Kidney (tissue), 13 donors: ENCODE measurements at regions not wholly inside any gene's neighbourhood (a gene's known extent, or its start where the extent isn't known, plus 50 kb on each side); places are given as distances from the start of the nearest gene placed in this dataset.

Experiments used
- DNase-seq, 5 donors: peaks; one replicate each; pipeline ENCODE4 v3.0.0-alpha.2; 2013 to 2020
- FAIRE-seq: peaks from 2 replicates; lab custom pipeline; 2012; peaks lifted over from hg19 to GRCh38; lab: Jason Lieb, UNC
- H3K27ac ChIP-seq, 2 donors: one replicate each; pipeline ENCODE4 v1.7.0; 2013; ENCODE audit warnings: low read depth in 2 of 2, low read length in 2 of 2, inconsistent platforms in 1 of 2
- H3K27me3 ChIP-seq: one replicate; pipeline ENCODE4 v1.7.1; 2013; ENCODE audit warnings: low read length, inconsistent platforms; ENCODE audit not compliant: control insufficient read depth, insufficient read depth
- H3K36me3 ChIP-seq, 3 donors: one replicate each; pipeline versions ENCODE4 v1.7.0 to v1.7.1; 2013; ENCODE audit warnings: low read length in 3 of 3, control low read depth in 1 of 3, inconsistent platforms in 1 of 3; ENCODE audit not compliant: insufficient read depth in 3 of 3, control insufficient read depth in 2 of 3
- H3K4me1 ChIP-seq, 3 donors: one replicate each; pipeline versions ENCODE4 v1.7.0 to v1.7.1; 2013; ENCODE audit warnings: low read length in 3 of 3, inconsistent platforms in 1 of 3, low read depth in 1 of 3; ENCODE audit not compliant: control insufficient read depth in 2 of 3, insufficient read depth in 2 of 3
- H3K4me3 ChIP-seq, 3 donors: one replicate each; pipeline versions ENCODE4 v1.7.0 to v1.8.1; 2013; ENCODE audit warnings: low read length in 3 of 3, control low read depth in 1 of 3, inconsistent platforms in 1 of 3
- H3K9ac ChIP-seq, 3 donors: one replicate each; pipeline versions ENCODE4 v1.7.0 to v1.7.1; 2013; ENCODE audit warnings: low read length in 3 of 3, control low read depth in 1 of 3, inconsistent platforms in 1 of 3
- H3K9me3 ChIP-seq, 3 donors: one replicate each; pipeline versions ENCODE4 v1.7.0 to v1.7.1; 2013; ENCODE audit warnings: low read length in 3 of 3, control low read depth in 1 of 3, inconsistent platforms in 1 of 3; ENCODE audit not compliant: control insufficient read depth in 2 of 3, insufficient read depth in 1 of 3
- CTCF ChIP-seq: IDR thresholded peaks from 3 replicates; pipeline ENCODE4 v1.5.1; 2012; ENCODE audit warnings: mild to moderate bottlenecking, moderate library complexity, borderline replicate concordance; ENCODE audit not compliant: insufficient read depth; ENCODE audit errors: extremely low read depth
- intact Hi-C: fragments of 100-400 bp; cut with DNase I; formaldehyde crosslinking; loops from one replicate; pipeline ENCODE4 v1.11.1; 2022
- donor health status: control.
- donor health status: control.
- donor health status: control.
- donor health status: control.
- donor health status: control.
- donor health status: DM: yes; HTN: yes; CAD: no.
- donor health status: Normal renal cell carcinoma (clear cell type).

- no peak overlapping the region for H3K9ac ChIP-seq
- H3K9me3 ChIP-seq: no peaks in the 10 kb centered on the region
- TF ChIP-seq CTCF: no peak
- intact Hi-C loops: no loop called here
- no peaks in the 10 kb centered on the region for H3K36me3 ChIP-seq
- DNase-seq (no peak), FAIRE-seq (no peak)
- H3K4me1 ChIP-seq: no peaks in the 10 kb centered on the region
- H3K27me3 ChIP-seq: no peaks in the 10 kb centered on the region
- no peak overlapping the region for H3K4me3 ChIP-seq
- no peak overlapping the region for H3K27ac ChIP-seq
These were observed 444.3 kb downstream of the NAP1L3 start for GRCh38 chrX:93229036-93229435.
